Mucosa of descending colon (tissue), 3 donors: ENCODE measurements at regions not wholly inside any gene's neighbourhood (a gene's known extent, or its start where the extent isn't known, plus 50 kb on each side); places are given as distances from the start of the nearest gene placed in this dataset.

ENCODE experiments used
- ATAC-seq: fragments of 200-7000 bp; cut with Tn5 transposase; one replicate; pipeline ENCODE4 v1.9.1; 2020; ENCODE audit warnings: mild to moderate bottlenecking, moderate library complexity
- DNase-seq, 3 donors: peaks; one replicate each; pipeline ENCODE4 v3.0.0-alpha.2; 2020
- H3K36me3 ChIP-seq: fragments of 200-600 bp; one replicate; pipeline ENCODE4 v1.8.0; 2021; ENCODE audit warnings: low read depth, mild to moderate bottlenecking
- H3K4me1 ChIP-seq: fragments of 200-600 bp; one replicate; pipeline ENCODE4 v1.8.0; 2021; ENCODE audit warnings: low read depth, mild to moderate bottlenecking
- H3K4me3 ChIP-seq: fragments of 200-600 bp; one replicate; pipeline ENCODE4 v1.8.0; 2021; ENCODE audit warnings: mild to moderate bottlenecking
- H3K9me3 ChIP-seq: fragments of 200-600 bp; one replicate; pipeline ENCODE4 v1.8.0; 2021; ENCODE audit warnings: mild to moderate bottlenecking
- intact Hi-C, 2 donors: fragments of 100-400 bp; cut with DNase I in 1 of 2; cut with micrococcal nuclease in 1 of 2; formaldehyde crosslinking; loops; one replicate each; pipeline versions ENCODE4 v1.11.0 to v1.11.1; 2022; cut with DNase I, micrococcal nuclease
- TF ChIP-seq, protein P1 (sequence below): fragments of 200-600 bp; IDR thresholded peaks from one replicate; pipeline ENCODE4 v1.8.0; 2022; ENCODE audit warnings: antibody characterized with exemption, mild to moderate bottlenecking
- donor health status: DM: no; HTN: no; CAD: no; lungs with moderate emphysema.
- donor health status: DM: no; HTN: no; CAD: no.
- donor health status: DM: no; HTN: yes; CAD: no.

DNA sequence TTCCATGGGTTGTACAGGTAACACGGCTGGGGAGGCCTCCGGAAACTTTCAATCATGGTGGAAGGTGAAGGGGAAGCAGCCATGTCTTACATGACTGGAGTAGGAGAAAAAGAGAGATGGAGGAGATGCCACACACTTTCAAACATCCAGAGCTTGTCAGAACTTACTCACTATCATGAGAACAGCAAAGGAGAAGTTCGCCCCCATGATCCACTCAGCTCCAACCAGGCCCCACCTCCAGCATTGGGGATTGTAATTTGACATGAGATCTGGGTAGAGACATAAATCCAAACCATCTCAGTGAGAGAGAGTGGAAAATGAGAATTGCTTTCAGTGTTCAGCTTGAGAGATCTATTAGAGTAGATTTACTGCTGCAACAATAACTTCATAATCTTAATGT is 210.9 kb downstream of the NDFIP2 start:
- no peak for ATAC-seq
- Histone ChIP-seq H3K36me3 (no peaks in the 10 kb centered on the region), H3K9me3 (no peaks in the 10 kb centered on the region), H3K4me3 (no peak overlapping the region), H3K4me1 (no peaks in the 10 kb centered on the region)
- no peak for DNase-seq
- TF ChIP-seq, protein P1, sequence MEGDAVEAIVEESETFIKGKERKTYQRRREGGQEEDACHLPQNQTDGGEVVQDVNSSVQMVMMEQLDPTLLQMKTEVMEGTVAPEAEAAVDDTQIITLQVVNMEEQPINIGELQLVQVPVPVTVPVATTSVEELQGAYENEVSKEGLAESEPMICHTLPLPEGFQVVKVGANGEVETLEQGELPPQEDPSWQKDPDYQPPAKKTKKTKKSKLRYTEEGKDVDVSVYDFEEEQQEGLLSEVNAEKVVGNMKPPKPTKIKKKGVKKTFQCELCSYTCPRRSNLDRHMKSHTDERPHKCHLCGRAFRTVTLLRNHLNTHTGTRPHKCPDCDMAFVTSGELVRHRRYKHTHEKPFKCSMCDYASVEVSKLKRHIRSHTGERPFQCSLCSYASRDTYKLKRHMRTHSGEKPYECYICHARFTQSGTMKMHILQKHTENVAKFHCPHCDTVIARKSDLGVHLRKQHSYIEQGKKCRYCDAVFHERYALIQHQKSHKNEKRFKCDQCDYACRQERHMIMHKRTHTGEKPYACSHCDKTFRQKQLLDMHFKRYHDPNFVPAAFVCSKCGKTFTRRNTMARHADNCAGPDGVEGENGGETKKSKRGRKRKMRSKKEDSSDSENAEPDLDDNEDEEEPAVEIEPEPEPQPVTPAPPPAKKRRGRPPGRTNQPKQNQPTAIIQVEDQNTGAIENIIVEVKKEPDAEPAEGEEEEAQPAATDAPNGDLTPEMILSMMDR: no peak
- intact Hi-C loops: no loop called here

DNA sequence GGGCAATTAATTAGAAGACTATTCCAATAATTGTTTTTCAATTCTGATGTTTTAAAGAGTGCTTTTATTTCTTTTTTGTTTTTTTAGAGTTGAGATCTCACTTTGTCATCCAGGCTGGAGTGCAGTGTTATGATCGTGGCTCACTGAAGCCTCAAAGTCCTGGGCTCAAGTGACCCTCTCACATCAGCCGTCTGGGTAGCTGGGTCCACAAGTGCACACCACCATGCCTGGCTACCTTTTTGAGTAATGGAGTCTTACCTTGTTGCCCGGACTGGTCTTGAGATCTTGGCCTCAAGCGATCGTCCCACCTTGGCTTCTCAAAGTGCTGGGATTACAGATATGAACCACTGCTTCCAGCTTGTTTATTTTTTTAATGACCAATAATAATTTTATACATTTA is 207.8 kb downstream of the NDFIP2 start:
- Histone ChIP-seq H3K4me3 (no peak overlapping the region), H3K4me1 (no peaks in the 10 kb centered on the region), H3K9me3 (no peaks in the 10 kb centered on the region), H3K36me3 (no peaks in the 10 kb centered on the region)
- TF ChIP-seq, protein P1: no peak
- intact Hi-C loops: no loop called here
- ATAC-seq (no peak), DNase-seq (no peak)

DNA sequence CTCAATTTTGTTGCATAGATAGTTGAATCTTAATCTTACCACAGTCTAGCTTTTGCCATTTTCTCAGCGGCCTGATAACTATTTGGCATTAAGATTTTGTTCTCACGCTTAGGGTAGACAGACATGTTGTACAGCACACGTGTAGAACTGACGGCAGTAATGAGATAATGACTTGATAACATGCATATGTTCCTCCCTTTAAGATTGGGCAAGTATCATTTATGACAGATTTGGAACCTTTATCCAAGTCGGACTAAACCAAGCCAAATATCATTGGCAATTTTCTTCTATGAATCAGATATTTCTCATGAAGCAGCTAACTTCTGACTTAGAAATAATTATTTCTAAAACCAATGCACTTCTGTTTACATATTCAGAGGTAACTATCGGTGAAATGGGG is 205.5 kb downstream of the NDFIP2 start:
- Histone ChIP-seq H3K4me3 (no peak overlapping the region), H3K36me3 (no peaks in the 10 kb centered on the region), H3K4me1 (no peaks in the 10 kb centered on the region), H3K9me3 (no peaks in the 10 kb centered on the region)
- intact Hi-C loops: no loop called here
- ATAC-seq (no peak), DNase-seq (no peak)
- TF ChIP-seq, protein P1: no peak

DNA sequence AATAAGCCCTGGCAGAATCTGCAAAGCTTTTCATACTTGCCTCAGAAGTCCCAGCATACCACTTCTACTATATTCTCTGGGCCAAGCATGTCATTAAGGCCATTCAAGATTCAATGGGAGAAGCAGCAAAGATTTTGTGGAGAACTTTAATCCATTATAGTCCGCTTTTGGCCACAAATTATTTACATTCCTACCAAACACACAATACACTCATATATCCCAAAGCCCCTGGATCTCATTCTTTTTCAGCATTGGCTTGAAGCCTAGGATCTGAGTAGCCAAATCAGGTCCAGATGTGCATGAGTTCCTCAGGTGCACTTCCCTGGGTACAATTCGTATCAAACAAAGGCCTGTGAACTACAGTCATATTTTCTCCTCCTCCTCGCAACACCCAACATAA is 203.4 kb downstream of the NDFIP2 start:
- TF ChIP-seq, protein P1: no peak
- Histone ChIP-seq H3K4me3 (no peak overlapping the region), H3K4me1 (no peaks in the 10 kb centered on the region), H3K36me3 (no peaks in the 10 kb centered on the region), H3K9me3 (no peaks in the 10 kb centered on the region)
- intact Hi-C loops: no loop called here
- DNase-seq (no peak), ATAC-seq (no peak)

DNA sequence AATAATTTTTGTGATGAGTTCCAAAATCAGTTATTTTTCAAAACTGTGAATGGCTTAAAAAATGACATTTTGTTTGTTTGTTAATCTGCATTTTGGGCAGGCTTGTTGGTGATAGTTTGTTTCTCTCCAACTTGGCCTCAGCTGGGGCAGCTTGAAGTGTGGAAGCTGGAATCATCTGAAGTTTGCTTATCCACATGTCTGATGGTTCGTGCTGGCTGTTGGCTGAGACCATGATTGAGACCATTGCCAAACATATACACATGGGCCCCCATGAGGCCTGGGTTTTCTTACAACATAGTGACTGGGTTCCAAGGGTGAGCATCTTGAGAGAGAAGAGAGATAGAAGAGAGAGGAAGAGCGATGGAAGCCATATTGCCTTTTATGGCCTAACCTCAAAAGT is 201.2 kb downstream of the NDFIP2 start:
- TF ChIP-seq, protein P1: no peak
- H3K4me1 ChIP-seq: no peaks in the 10 kb centered on the region
- no peaks in the 10 kb centered on the region for H3K9me3 ChIP-seq
- no peak for ATAC-seq
- intact Hi-C loops: no loop called here
- H3K36me3 ChIP-seq: no peaks in the 10 kb centered on the region
- H3K4me3 ChIP-seq: no peak overlapping the region
- DNase-seq: no peak

DNA sequence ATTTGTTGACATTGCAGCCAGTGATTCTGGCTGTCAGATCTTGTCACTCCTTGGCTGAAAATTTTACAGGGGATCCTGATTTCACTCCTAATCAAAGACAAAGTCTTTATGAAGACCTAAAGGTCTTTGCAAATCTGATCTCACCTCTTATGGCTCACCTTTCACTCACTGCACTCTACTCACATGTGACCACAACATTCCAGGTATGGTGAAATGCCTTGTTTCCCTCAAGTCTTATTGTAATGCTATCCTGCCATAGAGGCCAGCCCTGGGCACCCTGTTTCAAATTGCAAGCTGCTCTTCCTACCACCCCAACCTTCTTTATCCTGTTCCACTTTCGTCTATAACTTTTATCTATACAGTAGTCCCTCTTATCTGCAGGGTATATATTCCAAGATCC is 200.1 kb downstream of the NDFIP2 start:
- ATAC-seq: no peak
- intact Hi-C loops: no loop called here
- TF ChIP-seq, protein P1: no peak

More for the DNA sequence above, 200.1 kb downstream of the NDFIP2 start:
- Histone ChIP-seq H3K4me3 (no peak overlapping the region), H3K4me1 (no peaks in the 10 kb centered on the region), H3K36me3 (no peaks in the 10 kb centered on the region), H3K9me3 (no peaks in the 10 kb centered on the region)
- no peak for DNase-seq
